ENCODE measurements at regions not wholly inside any gene's neighbourhood (a gene's known extent, or its start where the extent isn't known, plus 50 kb on each side); places are given as distances from the start of the nearest gene placed in this dataset.

GRCh38 chr21:18646116-18646515, 242.5 kb upstream of the TMPRSS15 start:
- ATAC-seq (ENCODE audit: low FRiP score in 2 of 2) = no peak
- WGBS, 2 donors = 33 to 52% methylated on average over 1 of the region's 1 CpG

DNA sequence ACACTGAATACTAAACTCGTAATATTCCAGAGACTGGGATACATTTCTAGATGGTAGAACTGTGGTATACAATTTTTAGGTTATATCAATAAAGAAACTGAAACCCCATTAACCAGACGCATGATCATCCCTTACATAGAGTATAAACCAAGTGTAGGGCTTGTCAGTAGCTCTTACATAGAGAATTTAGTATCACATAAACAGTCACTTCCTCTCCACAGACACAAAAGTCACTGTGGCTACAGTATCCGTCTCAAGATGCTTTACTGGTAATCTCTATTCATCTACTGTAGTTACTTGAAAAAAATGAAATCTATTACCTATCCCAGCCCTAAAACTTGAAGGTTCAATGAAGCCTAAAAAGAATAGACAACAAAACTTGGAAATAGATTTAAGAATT, 252.3 kb upstream of the TMPRSS15 start:
- WGBS, 2 donors = 46% methylated on average over 3 of the region's 3 CpGs
- no peak for TF ChIP-seq POLR2A (IDR thresholded peaks at IDR 0.05)
- Histone ChIP-seq H3K27ac (no peak overlapping the region), H3K27me3 (no peaks in the 10 kb centered on the region), H3K9me3 (peaks cover 0 to 6% (median 0%) of the 10 kb centered on the region in 4 donors), H3K4me1 (no peaks in the 10 kb centered on the region), H3K36me3 (no peaks in the 10 kb centered on the region), H3K4me3 (no peak overlapping the region)
- DNase-seq (no peak), ATAC-seq (ENCODE audit: low FRiP score in 2 of 2) (no peak)

More at GRCh38 chr21:18646116-18646515, 242.5 kb upstream of the TMPRSS15 start:
- Histone ChIP-seq H3K9me3 (no peaks in the 10 kb centered on the region), H3K4me1 (no peaks in the 10 kb centered on the region), H3K27me3 (no peaks in the 10 kb centered on the region), H3K4me3 (no peak overlapping the region), H3K27ac (no peak overlapping the region), H3K36me3 (no peaks in the 10 kb centered on the region)
- DNase-seq = no peak
- TF ChIP-seq, protein P1, sequence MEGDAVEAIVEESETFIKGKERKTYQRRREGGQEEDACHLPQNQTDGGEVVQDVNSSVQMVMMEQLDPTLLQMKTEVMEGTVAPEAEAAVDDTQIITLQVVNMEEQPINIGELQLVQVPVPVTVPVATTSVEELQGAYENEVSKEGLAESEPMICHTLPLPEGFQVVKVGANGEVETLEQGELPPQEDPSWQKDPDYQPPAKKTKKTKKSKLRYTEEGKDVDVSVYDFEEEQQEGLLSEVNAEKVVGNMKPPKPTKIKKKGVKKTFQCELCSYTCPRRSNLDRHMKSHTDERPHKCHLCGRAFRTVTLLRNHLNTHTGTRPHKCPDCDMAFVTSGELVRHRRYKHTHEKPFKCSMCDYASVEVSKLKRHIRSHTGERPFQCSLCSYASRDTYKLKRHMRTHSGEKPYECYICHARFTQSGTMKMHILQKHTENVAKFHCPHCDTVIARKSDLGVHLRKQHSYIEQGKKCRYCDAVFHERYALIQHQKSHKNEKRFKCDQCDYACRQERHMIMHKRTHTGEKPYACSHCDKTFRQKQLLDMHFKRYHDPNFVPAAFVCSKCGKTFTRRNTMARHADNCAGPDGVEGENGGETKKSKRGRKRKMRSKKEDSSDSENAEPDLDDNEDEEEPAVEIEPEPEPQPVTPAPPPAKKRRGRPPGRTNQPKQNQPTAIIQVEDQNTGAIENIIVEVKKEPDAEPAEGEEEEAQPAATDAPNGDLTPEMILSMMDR (IDR thresholded peaks at IDR 0.05) = no peak
- no peak for TF ChIP-seq POLR2AphosphoS5 (IDR thresholded peaks at IDR 0.05)
- no peak for TF ChIP-seq EP300 (IDR thresholded peaks at IDR 0.05)
- no peak for TF ChIP-seq POLR2A (IDR thresholded peaks at IDR 0.05)

DNA sequence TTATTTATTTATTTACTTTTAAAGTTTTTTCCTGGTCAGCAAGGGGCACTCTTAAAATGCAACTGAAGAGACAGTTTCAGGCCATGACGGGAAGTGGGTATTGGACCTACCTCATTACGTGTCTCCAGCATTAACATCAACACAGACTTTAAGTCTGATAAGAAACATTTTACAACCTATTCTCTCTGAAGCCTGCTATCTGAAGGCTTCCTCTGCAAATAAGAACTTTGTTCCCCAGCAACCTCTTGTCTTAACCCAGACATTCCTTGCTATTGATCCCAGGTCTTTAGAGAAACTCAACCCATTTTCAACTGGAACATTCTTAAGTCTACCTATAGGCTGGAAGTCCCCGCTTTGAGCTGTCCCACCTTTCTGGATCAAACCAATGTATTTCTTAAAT, 258.3 kb upstream of the TMPRSS15 start:
- H3K4me1 ChIP-seq = no peaks in the 10 kb centered on the region
- no peak overlapping the region for H3K4me3 ChIP-seq
- no peaks in the 10 kb centered on the region for H3K36me3 ChIP-seq
- H3K27me3 ChIP-seq = no peaks in the 10 kb centered on the region
- H3K9me3 ChIP-seq = no peaks in the 10 kb centered on the region
- no peak for DNase-seq
- TF ChIP-seq, protein P1 (IDR thresholded peaks at IDR 0.05) = no peak
- TF ChIP-seq POLR2A (IDR thresholded peaks at IDR 0.05) = no peak
- TF ChIP-seq POLR2AphosphoS5 (IDR thresholded peaks at IDR 0.05) = no peak
- TF ChIP-seq EP300 (IDR thresholded peaks at IDR 0.05) = no peak
- H3K27ac ChIP-seq = no peak overlapping the region
- no peak for ATAC-seq (ENCODE audit: low FRiP score in 2 of 2)
- WGBS, 2 donors = 85 to 87% methylated on average over 3 of the region's 3 CpGs

- H3K27me3 ChIP-seq = no peaks in the 10 kb centered on the region
- 82 to 84% methylated on average over 3 of the region's 3 CpGs for WGBS, 2 donors
- no peaks in the 10 kb centered on the region for H3K9me3 ChIP-seq
- ATAC-seq (ENCODE audit: low FRiP score in 2 of 2) = no peak
- H3K4me3 ChIP-seq = no peak overlapping the region
- H3K36me3 ChIP-seq = no peaks in the 10 kb centered on the region
- TF ChIP-seq, protein P1 (IDR thresholded peaks at IDR 0.05) = no peak
- TF ChIP-seq POLR2A (IDR thresholded peaks at IDR 0.05) (no peak), POLR2AphosphoS5 (IDR thresholded peaks at IDR 0.05) (no peak), EP300 (IDR thresholded peaks at IDR 0.05) (no peak)
- no peak overlapping the region for H3K27ac ChIP-seq
- DNase-seq = no peak
- no peaks in the 10 kb centered on the region for H3K4me1 ChIP-seq
These were observed 260.1 kb upstream of the TMPRSS15 start for GRCh38 chr21:18663663-18664062.

DNA sequence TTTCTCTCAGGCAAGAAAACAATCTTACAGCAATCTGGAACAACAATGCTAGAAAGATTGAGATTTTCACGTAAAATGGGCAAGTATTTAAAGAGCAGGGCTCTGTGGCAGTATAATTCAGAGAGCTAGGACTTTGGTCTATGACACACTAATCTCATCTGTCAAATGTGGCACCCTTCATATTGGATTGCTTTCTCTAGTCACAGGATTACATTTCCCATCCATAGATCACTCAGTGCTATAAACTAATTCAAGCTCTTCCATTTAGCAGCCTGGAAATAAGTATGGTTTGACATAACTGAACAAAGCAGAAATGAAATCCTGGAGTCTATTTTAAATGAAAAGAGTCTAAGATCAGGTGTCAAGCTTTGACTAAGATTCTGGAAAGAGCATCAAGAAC, 263.1 kb upstream of the TMPRSS15 start:
- Histone ChIP-seq H3K4me1 (no peaks in the 10 kb centered on the region), H3K9me3 (no peaks in the 10 kb centered on the region), H3K27me3 (no peaks in the 10 kb centered on the region), H3K27ac (no peak overlapping the region), H3K36me3 (no peaks in the 10 kb centered on the region), H3K4me3 (no peak overlapping the region)
- no peak for DNase-seq
- TF ChIP-seq POLR2A (IDR thresholded peaks at IDR 0.05) (no peak), EP300 (IDR thresholded peaks at IDR 0.05) (no peak), POLR2AphosphoS5 (IDR thresholded peaks at IDR 0.05) (no peak)
- TF ChIP-seq, protein P1 (IDR thresholded peaks at IDR 0.05) = no peak
- ATAC-seq (ENCODE audit: low FRiP score in 2 of 2) = no peak
- WGBS, 2 donors = 86 to 88% methylated on average over 1 of the region's 1 CpG
